K562 (cell line): ENCODE measurements at regions not wholly inside any gene's neighbourhood (a gene's known extent, or its start where the extent isn't known, plus 50 kb on each side); places are given as distances from the start of the nearest gene placed in this dataset.

ENCODE experiments used
- CTCF ChIP-seq, 3 experiments: IDR thresholded peaks in 2 of 3; conservative IDR thresholded peaks in 1 of 3; 2 replicates each; pipeline ENCODE4 v1.5.1; 2011 to 2012; ENCODE audit warnings: low read length in 3 of 3, mild to moderate bottlenecking in 3 of 3, control low read depth in 2 of 3, improper control_type of control experiment in 1 of 3, inconsistent platforms in 1 of 3, low read depth in 1 of 3, mixed read lengths in 1 of 3, moderate library complexity in 1 of 3; ENCODE audit not compliant: insufficient read depth in 2 of 3
- FOXJ2 ChIP-seq: fragments of 200-800 bp; sonication (Bioruptor generic); IDR thresholded peaks from 2 replicates; pipeline ENCODE4 v1.6.1; 2016; ENCODE audit warnings: missing genetic modification characterization, missing compliant biosample characterization
- HDAC2 ChIP-seq: fragments of 450-650 bp; IDR thresholded peaks from 2 replicates; pipeline ENCODE4 v1.6.1; 2016; ENCODE audit warnings: mild to moderate bottlenecking
- POLR2G ChIP-seq: fragments of 200-400 bp; formaldehyde crosslinking; IDR thresholded peaks from 2 replicates; pipeline ENCODE4 v1.6.1; 2017; ENCODE audit warnings: low read depth, mild to moderate bottlenecking, antibody characterized with exemption, low read length, moderate library complexity
- RBM34 ChIP-seq: fragments of 200-400 bp; formaldehyde crosslinking; IDR thresholded peaks from 2 replicates; pipeline ENCODE4 v1.6.1; 2018; ENCODE audit warnings: low read length, borderline replicate concordance; ENCODE audit not compliant: insufficient read depth
- ZNF175 ChIP-seq: fragments of 200-800 bp; sonication (Bioruptor generic); IDR thresholded peaks from 2 replicates; pipeline ENCODE4 v1.6.1; 2016; ENCODE audit warnings: low read depth, mild to moderate bottlenecking, missing genetic modification characterization, missing compliant biosample characterization
- ZNF311 ChIP-seq: fragments of 250-450 bp; sonication (Bioruptor Pico); IDR thresholded peaks from 2 replicates; pipeline ENCODE4 v1.4.0; 2020; ENCODE audit warnings: mild to moderate bottlenecking, moderate library complexity
- ZNF511 ChIP-seq: sonication (generic); formaldehyde crosslinking; IDR thresholded peaks from 2 replicates; pipeline ENCODE4 v1.8.0; 2022; ENCODE audit warnings: mild to moderate bottlenecking, missing genetic modification reagents
- ZNF740 ChIP-seq, 3 experiments: fragments of 200-800 bp in 1 of 3; sonication (Bioruptor generic) in 1 of 3; sonication (generic) in 1 of 3; formaldehyde crosslinking in 1 of 3; IDR thresholded peaks; 2 replicates each; pipeline versions ENCODE4 v1.6.1 to v1.8.0; 2016 to 2022; ENCODE audit warnings: mild to moderate bottlenecking in 2 of 3, missing compliant biosample characterization in 2 of 3, missing genetic modification characterization in 2 of 3, missing genetic modification reagents in 1 of 3

- no peak for TF ChIP-seq RBM34
- TF ChIP-seq CTCF (IDR thresholded peaks at IDR 0.05 in 2 of 3, conservative IDR thresholded peaks at IDR 0.05 in 1 of 3; ENCODE audit: insufficient read depth in 2 of 3, low read depth in 1 of 3, low read length in 3 of 3): no peak
- TF ChIP-seq ZNF311: no peak
- TF ChIP-seq ZNF740 (CRISPR knock-in tag; IDR thresholded peaks at IDR 0.05): no peak
- TF ChIP-seq ZNF740 (tag; IDR thresholded peaks at IDR 0.05): no peak
- no peak for TF ChIP-seq FOXJ2
- TF ChIP-seq HDAC2: no peak
- no peak for TF ChIP-seq ZNF175 (CRISPR knock-in tag)
- no peak for TF ChIP-seq ZNF511 (CRISPR knock-in tag)
- TF ChIP-seq POLR2G: no peak
Observed at GRCh38 chr7:109873296-109873695, 1217.6 kb upstream of the LRRN3 start.
